GM21381 (cell line): ENCODE measurements at regions not wholly inside any gene's neighbourhood (a gene's known extent, or its start where the extent isn't known, plus 50 kb on each side); places are given as distances from the start of the nearest gene placed in this dataset.

Experiments
- ATAC-seq: cut with Tn5 transposase; IDR thresholded peaks from one replicate; pipeline ENCODE4 v1.9.1; 2021; ENCODE audit warnings: mild to moderate bottlenecking, moderate library complexity; ENCODE audit not compliant: unreplicated experiment

- ATAC-seq, result no peak
These were observed 57.8 kb upstream of the ARHGAP5 start for GRCh38 chr14:32019276-32019675.

DNA sequence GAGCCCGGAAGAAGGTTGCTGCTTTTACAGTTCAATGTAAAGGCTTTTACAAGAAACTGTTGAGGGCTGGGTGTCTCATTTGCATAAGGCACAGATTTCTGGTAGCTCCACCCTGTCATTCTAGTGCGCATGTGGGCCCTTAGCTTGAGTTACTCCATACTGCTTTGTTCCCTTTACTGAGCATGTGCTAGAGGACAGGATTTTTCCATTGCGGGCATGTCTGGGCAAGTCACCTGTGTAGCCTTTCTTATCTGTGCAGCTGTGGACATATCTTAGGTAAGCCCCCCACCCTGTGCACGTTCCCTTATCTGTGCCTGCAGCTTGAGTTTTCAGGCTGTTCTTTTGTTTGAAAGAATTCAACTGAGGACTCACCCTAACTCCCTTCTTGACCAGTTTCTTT is 56.2 kb upstream of the ARHGAP5 start:
- ATAC-seq, result no peak

- ATAC-seq, result no peak
These were observed 55.8 kb upstream of the ARHGAP5 start for GRCh38 chr14:32021341-32021740.

- no peak for ATAC-seq
These were observed 54.6 kb upstream of the ARHGAP5 start for GRCh38 chr14:32022525-32022924.

DNA sequence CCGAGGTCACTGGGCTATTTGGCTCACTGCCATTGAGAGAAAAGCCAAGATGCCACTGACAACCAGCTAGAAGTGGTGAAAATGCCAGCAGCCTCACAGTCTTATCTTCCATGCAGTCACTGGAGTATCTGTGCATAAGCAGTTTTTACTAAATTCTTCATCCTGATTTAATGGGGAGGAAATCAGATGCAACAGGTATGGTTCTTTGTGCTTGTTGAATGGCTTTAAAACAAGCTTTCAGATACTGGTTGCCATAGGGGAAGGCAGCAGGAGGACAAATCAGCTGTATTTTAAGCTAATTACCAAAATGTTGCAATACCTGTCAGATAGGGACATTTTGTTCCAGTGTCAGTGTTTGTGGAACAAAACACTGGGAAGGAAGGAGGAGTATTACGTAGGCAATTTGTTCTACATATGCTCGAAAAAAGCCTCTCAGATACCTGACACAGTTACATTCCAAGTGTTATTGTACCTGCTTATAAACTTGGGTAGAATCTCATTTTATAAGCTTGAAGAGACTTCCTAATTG is 54.1 kb upstream of the ARHGAP5 start:
- ATAC-seq, result no peak

- no peak for ATAC-seq
These were observed 53.6 kb upstream of the ARHGAP5 start for GRCh38 chr14:32023540-32023939.

DNA sequence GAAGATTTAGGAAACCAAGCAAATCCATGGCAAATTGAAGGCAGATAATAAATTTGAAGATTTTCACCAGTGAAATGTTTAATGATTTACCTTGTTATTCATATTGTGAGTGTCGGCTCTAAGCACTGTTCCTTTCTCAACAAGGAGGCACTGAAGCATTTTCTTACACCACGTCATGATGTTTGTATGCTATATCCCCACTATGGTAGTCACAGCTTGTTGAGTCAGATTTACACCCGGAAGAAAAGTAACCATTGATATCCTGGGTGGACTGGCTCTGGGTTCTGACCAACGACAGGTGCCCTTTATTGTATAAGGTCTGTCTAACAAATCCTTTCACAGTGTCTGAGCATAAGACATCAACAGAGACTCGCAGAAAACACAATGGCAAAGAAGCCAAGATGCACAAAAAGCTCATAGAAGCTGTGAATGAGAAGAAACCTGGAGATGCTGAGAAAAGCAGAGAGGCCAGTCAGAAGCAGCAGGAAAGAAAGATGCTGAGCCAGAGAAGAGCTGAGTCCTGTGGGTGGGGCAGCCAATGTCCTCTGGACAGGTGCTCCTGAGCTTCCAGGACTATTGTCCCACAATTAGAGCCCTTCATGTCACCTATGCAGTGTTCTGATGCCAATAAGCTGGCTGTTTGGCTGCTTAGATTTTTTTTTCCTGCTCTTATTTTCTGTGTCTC is 49.7 kb upstream of the ARHGAP5 start:
- no peak for ATAC-seq
